Adrenal gland (tissue), 9 donors: ENCODE measurements at regions not wholly inside any gene's neighbourhood (a gene's known extent, or its start where the extent isn't known, plus 50 kb on each side); places are given as distances from the start of the nearest gene placed in this dataset.

ENCODE experiments used
- DNase-seq, 7 donors: peaks; one replicate each; pipeline ENCODE4 v3.0.0-alpha.2; 2019 to 2020
- H3K27ac ChIP-seq, 5 donors: fragments of 200-600 bp; sonication (generic) in 4 of 5; 1 replicate in 3 of 5; 2 replicates in 2 of 5; pipeline versions ENCODE4 v1.5.1 to v1.8.0; 2016 to 2020; ENCODE audit warnings: mild to moderate bottlenecking in 1 of 5
- H3K27me3 ChIP-seq: fragments of 200-600 bp; 2 replicates; pipeline ENCODE4 v1.8.0; 2021
- H3K36me3 ChIP-seq, 2 donors: fragments of 200-600 bp; replicated peaks in 1 of 2; 1 replicate in 1 of 2; 2 replicates in 1 of 2; pipeline versions ENCODE4 v1.5.1 to v1.8.0; 2018 to 2022
- H3K4me1 ChIP-seq, 2 donors: fragments of 200-600 bp; replicated peaks in 1 of 2; 1 replicate in 1 of 2; 2 replicates in 1 of 2; pipeline versions ENCODE4 v1.5.1 to v1.8.0; 2018 to 2021
- H3K4me3 ChIP-seq, 4 donors: fragments of 200-600 bp; sonication (generic) in 3 of 4; one replicate each; pipeline ENCODE4 v1.5.1; 2016 to 2018
- H3K9me3 ChIP-seq, 3 donors: fragments of 200-600 bp; sonication (generic) in 1 of 3; replicated peaks in 1 of 3; 1 replicate in 2 of 3; 2 replicates in 1 of 3; pipeline versions ENCODE4 v1.5.1 to v1.8.0; 2016 to 2021
- POLR2A ChIP-seq, 2 donors: fragments of 450-650 bp; IDR thresholded peaks; one replicate each; pipeline ENCODE4 v1.6.1; 2017; ENCODE audit warnings: antibody characterized with exemption in 2 of 2, mild to moderate bottlenecking in 2 of 2, moderate library complexity in 1 of 2
- WGBS, 4 donors: extraction: QIAGEN DNeasy Blood & Tissue Kit in 2 of 4; methylation state at CpG; one replicate each; pipeline versions ENCODE4 v1.1.5 to v1.1.7; 2013 to 2017; 5-methylcytosine and 5-hydroxymethylcytosine counted together
- intact Hi-C, 2 donors: fragments of 100-400 bp; cut with DNase I; formaldehyde crosslinking; loops; one replicate each; pipeline versions ENCODE4 v1.14.1 to v1.15.0; 2022 to 2023
- TF ChIP-seq, protein P1 (sequence below), 6 experiments: fragments of 450-650 bp in 4 of 6; fragments of 200-600 bp in 2 of 6; sonication (generic) in 1 of 6; IDR thresholded peaks; 1 replicate in 5 of 6; 2 replicates in 1 of 6; pipeline versions ENCODE4 v1.5.1 to v1.8.0; 2016 to 2021; ENCODE audit warnings: antibody characterized with exemption in 6 of 6, mild to moderate bottlenecking in 2 of 6, moderate library complexity in 1 of 6
- donor health status: healthy with polysubstance abuse.
- donor health status: Bipolar disorder and iron deficiency.
- donor health status: DM: yes; HTN: yes; CAD: no.
- donor health status: DM: no; HTN: no; CAD: no.
- donor health status: DM: no; HTN: no; CAD: no.

DNA sequence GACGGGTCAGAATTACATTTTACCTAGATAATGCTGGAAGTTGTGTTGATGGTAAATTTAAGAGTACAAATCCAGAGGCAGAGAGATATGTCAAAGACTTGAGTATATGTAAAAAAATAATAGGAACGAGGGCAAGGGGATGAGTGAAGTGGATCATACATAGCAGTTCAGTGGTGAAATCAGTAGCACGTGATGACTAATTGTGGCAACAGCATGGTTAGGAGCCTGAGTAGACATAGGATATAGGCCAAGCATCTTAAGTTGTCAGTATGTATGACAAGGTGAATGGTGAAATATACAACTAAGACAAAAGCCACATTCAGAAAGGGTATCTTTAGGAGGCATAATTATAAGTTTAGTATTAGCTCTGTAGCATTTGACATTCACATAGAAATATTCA is 826.5 kb upstream of the PIK3C3 start:
- Histone ChIP-seq H3K27ac (no peak overlapping the region), H3K4me3 (no peak overlapping the region), H3K36me3 (no peaks in the 10 kb centered on the region), H3K27me3 (no peaks in the 10 kb centered on the region), H3K4me1 (no peaks in the 10 kb centered on the region), H3K9me3 (no peaks in the 10 kb centered on the region)
- DNase-seq = no peak
- no peak for TF ChIP-seq POLR2A (IDR thresholded peaks at IDR 0.05)
- TF ChIP-seq, protein P1, sequence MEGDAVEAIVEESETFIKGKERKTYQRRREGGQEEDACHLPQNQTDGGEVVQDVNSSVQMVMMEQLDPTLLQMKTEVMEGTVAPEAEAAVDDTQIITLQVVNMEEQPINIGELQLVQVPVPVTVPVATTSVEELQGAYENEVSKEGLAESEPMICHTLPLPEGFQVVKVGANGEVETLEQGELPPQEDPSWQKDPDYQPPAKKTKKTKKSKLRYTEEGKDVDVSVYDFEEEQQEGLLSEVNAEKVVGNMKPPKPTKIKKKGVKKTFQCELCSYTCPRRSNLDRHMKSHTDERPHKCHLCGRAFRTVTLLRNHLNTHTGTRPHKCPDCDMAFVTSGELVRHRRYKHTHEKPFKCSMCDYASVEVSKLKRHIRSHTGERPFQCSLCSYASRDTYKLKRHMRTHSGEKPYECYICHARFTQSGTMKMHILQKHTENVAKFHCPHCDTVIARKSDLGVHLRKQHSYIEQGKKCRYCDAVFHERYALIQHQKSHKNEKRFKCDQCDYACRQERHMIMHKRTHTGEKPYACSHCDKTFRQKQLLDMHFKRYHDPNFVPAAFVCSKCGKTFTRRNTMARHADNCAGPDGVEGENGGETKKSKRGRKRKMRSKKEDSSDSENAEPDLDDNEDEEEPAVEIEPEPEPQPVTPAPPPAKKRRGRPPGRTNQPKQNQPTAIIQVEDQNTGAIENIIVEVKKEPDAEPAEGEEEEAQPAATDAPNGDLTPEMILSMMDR (IDR thresholded peaks at IDR 0.05) = no peak
- intact Hi-C loops = no loop called here
- whole genome bisulfite sequencing, 4 donors = 69 to 81% (median 75%) methylated on average over 3 of the region's 3 CpGs

DNA sequence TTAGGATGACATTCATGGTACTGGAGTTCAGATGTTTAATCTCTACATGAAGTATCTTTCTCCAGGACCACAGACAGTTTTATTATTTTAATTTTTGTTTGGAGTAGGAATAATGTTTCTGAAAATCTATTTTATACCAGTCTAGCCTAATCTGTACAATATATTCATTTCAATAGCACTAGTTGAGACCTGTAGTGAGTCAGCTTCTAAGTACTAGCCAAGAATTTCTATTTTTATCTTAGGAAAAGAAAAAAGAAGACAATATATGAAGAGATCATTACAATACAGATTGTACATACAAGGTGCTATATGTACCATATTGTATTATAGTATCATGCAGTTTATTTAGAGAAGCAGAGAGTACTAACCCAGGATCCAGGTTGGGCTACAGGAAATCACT is 826.9 kb upstream of the PIK3C3 start:
- no peaks in the 10 kb centered on the region for H3K27me3 ChIP-seq
- H3K27ac ChIP-seq = no peak overlapping the region
- H3K4me1 ChIP-seq = no peaks in the 10 kb centered on the region
- intact Hi-C loops = no loop called here
- TF ChIP-seq, protein P1 (IDR thresholded peaks at IDR 0.05) = no peak
- TF ChIP-seq POLR2A (IDR thresholded peaks at IDR 0.05) = no peak
- no peak for DNase-seq
- no peaks in the 10 kb centered on the region for H3K36me3 ChIP-seq
- H3K9me3 ChIP-seq = no peaks in the 10 kb centered on the region
- H3K4me3 ChIP-seq = no peak overlapping the region

DNA sequence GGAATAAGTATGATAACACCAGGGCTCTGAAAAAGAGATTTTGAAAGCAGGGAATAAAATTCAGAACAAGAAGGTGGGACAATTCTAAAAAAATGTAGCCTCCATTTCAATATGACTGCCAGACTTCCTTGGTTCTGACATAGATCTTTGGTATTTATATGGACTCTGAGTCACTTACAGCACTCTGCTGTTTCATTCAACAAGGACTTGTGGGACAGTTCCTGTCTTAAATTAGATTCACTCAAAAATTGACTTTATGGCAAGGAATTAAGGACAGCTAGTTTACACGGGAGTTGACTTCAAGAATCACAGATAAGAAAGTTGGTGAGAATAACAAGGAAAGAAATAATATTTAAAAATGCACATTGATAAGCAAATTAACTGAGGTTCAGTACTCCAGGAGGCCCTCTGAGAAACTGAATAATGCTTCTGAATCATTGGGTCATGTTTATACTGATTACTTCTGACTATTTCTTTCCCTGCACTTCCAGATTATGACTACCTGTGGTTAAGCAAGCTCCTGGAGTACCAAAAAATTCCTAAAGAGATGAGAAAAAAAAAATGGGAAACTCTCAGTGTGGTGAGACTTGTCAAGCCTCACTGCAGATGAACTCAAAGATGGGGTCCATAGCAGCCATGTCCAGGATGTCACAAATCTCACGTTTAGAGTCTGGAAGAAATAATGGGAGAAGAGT is 828.3 kb upstream of the PIK3C3 start:
- H3K36me3 ChIP-seq = no peaks in the 10 kb centered on the region
- H3K27me3 ChIP-seq = no peaks in the 10 kb centered on the region
- WGBS, 4 donors = 44 to 51% (median 50%) methylated on average over 2 of the region's 2 CpGs
- H3K9me3 ChIP-seq = no peaks in the 10 kb centered on the region
- no peaks in the 10 kb centered on the region for H3K4me1 ChIP-seq
- TF ChIP-seq, protein P1 (IDR thresholded peaks at IDR 0.05) = no peak
- TF ChIP-seq POLR2A (IDR thresholded peaks at IDR 0.05) = no peak
- intact Hi-C loops = no loop called here
- no peak for DNase-seq
- H3K27ac ChIP-seq = no peak overlapping the region
- no peak overlapping the region for H3K4me3 ChIP-seq

DNA sequence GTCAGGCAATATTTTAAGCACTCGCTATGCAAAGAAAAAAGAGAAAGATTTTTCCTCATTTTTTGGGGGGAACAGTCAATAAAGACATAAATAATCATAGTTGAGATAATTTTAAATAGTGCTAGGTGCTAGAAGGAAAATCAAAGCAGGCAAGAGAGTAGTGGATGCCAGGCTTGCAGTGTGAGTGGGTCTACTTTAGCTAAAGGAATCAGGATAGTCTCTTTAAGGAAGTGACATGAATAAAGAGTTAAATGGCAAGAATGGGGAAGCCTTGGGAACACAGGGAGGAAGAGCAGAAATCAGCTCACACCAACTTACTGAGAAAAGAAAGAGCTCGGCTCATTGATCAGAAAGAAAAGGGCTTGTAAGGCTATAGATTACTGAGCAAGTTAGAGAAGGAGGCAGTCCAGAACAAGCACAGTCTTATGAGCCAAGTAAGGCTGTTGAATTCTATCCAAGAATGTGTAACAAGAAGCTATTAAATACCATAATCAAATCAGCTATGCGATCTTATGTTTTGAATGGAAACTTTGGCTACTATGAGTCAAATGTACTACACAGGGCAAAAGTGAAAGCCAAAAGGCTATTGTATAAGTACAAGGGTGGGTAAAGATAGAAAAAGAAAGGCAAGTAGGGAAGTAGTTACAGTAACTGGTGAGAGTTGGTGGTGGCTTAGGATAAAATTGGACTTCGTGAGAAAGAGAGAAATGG is 833.8 kb upstream of the PIK3C3 start:
- intact Hi-C loops = no loop called here
- no peaks in the 10 kb centered on the region for H3K4me1 ChIP-seq
- no peaks in the 10 kb centered on the region for H3K9me3 ChIP-seq
- 54 to 77% (median 70%) methylated on average over 4 of the region's 4 CpGs for WGBS, 4 donors
- TF ChIP-seq, protein P1 (IDR thresholded peaks at IDR 0.05) = no peak
- TF ChIP-seq POLR2A (IDR thresholded peaks at IDR 0.05) = no peak
- H3K36me3 ChIP-seq = no peaks in the 10 kb centered on the region
- no peaks in the 10 kb centered on the region for H3K27me3 ChIP-seq
- no peak overlapping the region for H3K27ac ChIP-seq
- no peak overlapping the region for H3K4me3 ChIP-seq
- no peak for DNase-seq
